ENCODE measurements at regions not wholly inside any gene's neighbourhood (a gene's known extent, or its start where the extent isn't known, plus 50 kb on each side); places are given as distances from the start of the nearest gene placed in this dataset.

- Histone ChIP-seq H3K36me3 (replicated peaks in 1 of 2; ENCODE audit: control insufficient read depth in 1 of 2, insufficient read depth in 2 of 2, low read length in 1 of 2) (no peaks in the 10 kb centered on the region), H3K9me2 (no peaks in the 10 kb centered on the region), H3K4me1 (ENCODE audit: control insufficient read depth in 1 of 2, insufficient read depth in 2 of 2, low read depth in 1 of 2, low read length in 1 of 2) (peaks cover 0 to 5% of the 10 kb centered on the region in 2 experiments; a peak in 2 of 4 replicates), H3F3A (replicated peaks; ENCODE audit: insufficient read depth) (no peaks in the 10 kb centered on the region), H4K20me1 (ENCODE audit: insufficient read depth) (no peaks in the 10 kb centered on the region), H3K27me3 (ENCODE audit: insufficient read depth) (no peaks in the 10 kb centered on the region), H3K4me2 (no peak overlapping the region), H3K27ac (ENCODE audit: low read depth in 2 of 2, low read length in 1 of 2) (no peak overlapping the region), H3K9me3 (no peaks in the 10 kb centered on the region), H3K79me2 (ENCODE audit: insufficient read depth) (no peaks in the 10 kb centered on the region), H3K9ac (no peak overlapping the region), H3K4me3 (ENCODE audit: low read depth in 2 of 2, low read length in 1 of 2) (no peak overlapping the region), H2AFZ (ENCODE audit: low read depth) (no peak overlapping the region)
- CTCF ChIA-PET: interaction anchor here (1.0 kb wide), 1 partner anchor 10 kb away, joined by 3 read pairs; no protein-coding TSS in a partner anchor
- DNase-seq: no peak
- POLR2A ChIA-PET: no interaction called here
- 30% methylated on average over 1 of the region's 2 CpGs for WGBS (ENCODE audit: low lambda C conversion rate)
- TF ChIP-seq GATA2 (CRISPR knock-in tag; IDR thresholded peaks at IDR 0.05): no peak
- TF ChIP-seq RAD21 (IDR thresholded peaks at IDR 0.05; ENCODE audit: low read length): no peak
- no peak for TF ChIP-seq SMC3 (IDR thresholded peaks at IDR 0.05; ENCODE audit: low read depth, low read length)
- TF ChIP-seq, protein P1, sequence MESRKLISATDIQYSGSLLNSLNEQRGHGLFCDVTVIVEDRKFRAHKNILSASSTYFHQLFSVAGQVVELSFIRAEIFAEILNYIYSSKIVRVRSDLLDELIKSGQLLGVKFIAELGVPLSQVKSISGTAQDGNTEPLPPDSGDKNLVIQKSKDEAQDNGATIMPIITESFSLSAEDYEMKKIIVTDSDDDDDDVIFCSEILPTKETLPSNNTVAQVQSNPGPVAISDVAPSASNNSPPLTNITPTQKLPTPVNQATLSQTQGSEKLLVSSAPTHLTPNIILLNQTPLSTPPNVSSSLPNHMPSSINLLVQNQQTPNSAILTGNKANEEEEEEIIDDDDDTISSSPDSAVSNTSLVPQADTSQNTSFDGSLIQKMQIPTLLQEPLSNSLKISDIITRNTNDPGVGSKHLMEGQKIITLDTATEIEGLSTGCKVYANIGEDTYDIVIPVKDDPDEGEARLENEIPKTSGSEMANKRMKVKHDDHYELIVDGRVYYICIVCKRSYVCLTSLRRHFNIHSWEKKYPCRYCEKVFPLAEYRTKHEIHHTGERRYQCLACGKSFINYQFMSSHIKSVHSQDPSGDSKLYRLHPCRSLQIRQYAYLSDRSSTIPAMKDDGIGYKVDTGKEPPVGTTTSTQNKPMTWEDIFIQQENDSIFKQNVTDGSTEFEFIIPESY (IDR thresholded peaks at IDR 0.05; ENCODE audit: borderline replicate concordance, low read depth): no peak
Observed at GRCh38 chr6:132888701-132889100, 74.3 kb downstream of the RPS12 start.

GRCh38 chr6:132892929-132893771 lies 78.8 kb downstream of the RPS12 start:
- CTCF ChIA-PET: interaction anchor here (0.5 to 1.6 kb wide), 5 partner anchors 9 to 1640 kb away, joined by 3 to 8 read pairs (median 4); no protein-coding TSS in a partner anchor
- Histone ChIP-seq H3F3A (replicated peaks; ENCODE audit: insufficient read depth) (no peaks in the 10 kb centered on the region), H3K4me1 (ENCODE audit: control insufficient read depth in 1 of 2, insufficient read depth in 2 of 2, low read depth in 1 of 2, low read length in 1 of 2) (peaks cover 0 to 10% of the 10 kb centered on the region in 2 experiments; a peak in 2 of 4 replicates), H3K9me2 (no peaks in the 10 kb centered on the region), H3K36me3 (replicated peaks in 1 of 2; ENCODE audit: control insufficient read depth in 1 of 2, insufficient read depth in 2 of 2, low read length in 1 of 2) (no peaks in the 10 kb centered on the region), H3K4me3 (ENCODE audit: low read depth in 2 of 2, low read length in 1 of 2) (no peak overlapping the region), H3K27ac (ENCODE audit: low read depth in 2 of 2, low read length in 1 of 2) (peak overlapping the region in 1 of 2 experiments; percentile 60; a peak in 2 of 4 replicates), H3K9me3 (no peaks in the 10 kb centered on the region), H3K9ac (no peak overlapping the region), H3K4me2 (no peak overlapping the region), H3K79me2 (ENCODE audit: insufficient read depth) (no peaks in the 10 kb centered on the region), H2AFZ (ENCODE audit: low read depth) (no peak overlapping the region), H3K27me3 (ENCODE audit: insufficient read depth) (no peaks in the 10 kb centered on the region), H4K20me1 (ENCODE audit: insufficient read depth) (no peaks in the 10 kb centered on the region)
- DNase-seq: peak; percentile 34
- TF ChIP-seq EZH2phosphoT487 (IDR thresholded peaks at IDR 0.05; ENCODE audit: borderline replicate concordance, low read depth) (no peak), SMC3 (IDR thresholded peaks at IDR 0.05; ENCODE audit: low read depth, low read length) (no peak), NFIC (IDR thresholded peaks at IDR 0.05; ENCODE audit: borderline replicate concordance) (no peak), MEF2A (IDR thresholded peaks at IDR 0.05; ENCODE audit: borderline replicate concordance, low read depth) (no peak), MXI1 (IDR thresholded peaks at IDR 0.05; ENCODE audit: low read depth, low read length) (peak; percentile 59; the same call in 1 of the 2 replicates), POLR2AphosphoS5 (IDR thresholded peaks at IDR 0.05; ENCODE audit: low read depth, low read length) (no peak)
- POLR2A ChIA-PET: no interaction called here
- WGBS (ENCODE audit: low lambda C conversion rate): 27% methylated on average over 5 of the region's 5 CpGs

Measured in SK-N-SH (cell line).